ENCODE measurements at regions not wholly inside any gene's neighbourhood (a gene's known extent, or its start where the extent isn't known, plus 50 kb on each side); places are given as distances from the start of the nearest gene placed in this dataset.
A peak's percentile ranks its signal among the peaks of the same experiment; 100 is the strongest.

- DNase-seq (ENCODE audit: low spot score) (no peak), FAIRE-seq (no peak)
These were observed 185.3 kb downstream of the BRD1 start for GRCh38 chr22:49642331-49642730.

DNA sequence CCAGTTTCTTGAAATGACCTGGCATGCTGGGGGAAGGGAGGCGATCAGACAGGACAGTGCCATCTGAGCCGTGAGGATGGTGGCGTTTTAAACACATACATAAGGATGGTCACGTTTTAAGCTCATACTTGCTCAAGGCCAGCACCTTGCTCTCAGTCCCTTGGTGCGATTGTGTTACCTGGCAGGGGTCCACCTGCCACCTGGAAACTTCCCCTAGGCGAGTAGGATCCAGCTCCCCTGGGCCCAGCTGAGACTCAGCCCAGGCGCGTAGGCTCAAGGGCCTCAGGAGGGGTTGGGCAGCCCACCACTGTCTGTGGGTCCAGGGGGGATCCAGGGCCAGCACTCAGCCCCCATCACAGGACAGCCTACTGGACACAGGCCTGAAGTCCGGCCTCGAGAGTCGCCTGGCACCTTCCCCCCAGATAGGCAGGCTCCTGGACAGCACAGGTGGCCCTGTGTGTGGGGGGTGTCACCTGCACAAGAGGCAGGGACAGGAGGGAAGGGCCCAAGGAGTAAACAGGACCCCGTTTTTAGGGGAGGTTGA is 185.8 kb downstream of the BRD1 start:
- FAIRE-seq (no peak), DNase-seq (ENCODE audit: low spot score) (no peak)

DNA sequence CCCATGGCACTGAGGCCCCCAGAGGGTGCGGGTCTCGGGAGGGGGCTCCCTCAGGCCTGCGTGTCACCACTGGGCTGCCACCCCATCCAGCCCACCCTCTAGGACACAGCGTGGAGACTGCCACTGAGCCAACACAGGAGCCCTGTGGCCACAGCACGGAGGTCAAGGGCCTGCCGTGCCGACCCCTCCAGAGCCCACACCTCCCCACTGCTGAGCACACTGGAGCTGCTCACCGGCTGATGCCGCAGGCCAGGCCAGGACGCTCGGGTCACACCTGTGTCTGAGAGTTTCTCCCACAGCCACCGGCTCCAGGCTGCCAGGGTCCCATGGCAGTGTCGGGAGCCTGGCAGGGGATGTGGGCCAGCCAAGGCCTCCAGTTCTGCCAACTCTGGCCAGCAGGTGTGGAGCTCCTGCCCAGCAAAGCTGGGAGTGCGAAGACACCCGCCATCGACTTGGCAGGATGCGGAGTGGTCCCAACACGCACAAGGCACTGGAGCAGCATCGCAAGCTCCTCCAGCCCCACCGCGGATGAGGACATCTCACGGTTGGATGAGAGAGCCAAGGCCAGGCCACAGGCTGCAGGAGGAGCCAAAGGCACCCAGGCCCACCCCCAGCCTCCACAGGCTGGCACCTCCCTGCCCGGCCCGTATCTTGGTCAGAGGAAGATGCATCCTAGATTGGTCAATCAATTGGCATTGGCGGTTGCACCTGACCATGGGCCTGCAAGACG is 187.1 kb downstream of the BRD1 start:
- DNase-seq (ENCODE audit: low spot score) (no peak), FAIRE-seq (no peak)

DNA sequence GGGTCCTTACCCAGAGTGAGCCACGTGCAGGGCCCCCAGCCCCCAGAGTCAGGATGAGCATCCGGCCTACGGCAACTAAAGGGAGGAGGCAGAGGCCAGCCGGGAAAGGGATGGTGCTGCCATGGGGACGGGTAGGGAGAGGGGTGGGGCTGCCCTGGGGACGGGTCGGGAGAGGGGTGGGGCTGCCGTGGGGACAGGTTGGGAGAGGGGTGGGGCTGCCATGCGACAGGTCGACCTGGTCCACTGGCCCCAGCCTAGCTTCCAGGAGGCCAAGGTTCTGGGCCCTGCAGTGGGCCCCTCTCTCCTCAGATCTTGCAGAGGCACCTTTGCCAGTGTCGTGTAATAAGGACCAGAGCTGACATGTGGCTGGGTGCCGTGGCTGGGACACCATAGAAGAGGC is 187.7 kb downstream of the BRD1 start:
- no peak for FAIRE-seq

DNA sequence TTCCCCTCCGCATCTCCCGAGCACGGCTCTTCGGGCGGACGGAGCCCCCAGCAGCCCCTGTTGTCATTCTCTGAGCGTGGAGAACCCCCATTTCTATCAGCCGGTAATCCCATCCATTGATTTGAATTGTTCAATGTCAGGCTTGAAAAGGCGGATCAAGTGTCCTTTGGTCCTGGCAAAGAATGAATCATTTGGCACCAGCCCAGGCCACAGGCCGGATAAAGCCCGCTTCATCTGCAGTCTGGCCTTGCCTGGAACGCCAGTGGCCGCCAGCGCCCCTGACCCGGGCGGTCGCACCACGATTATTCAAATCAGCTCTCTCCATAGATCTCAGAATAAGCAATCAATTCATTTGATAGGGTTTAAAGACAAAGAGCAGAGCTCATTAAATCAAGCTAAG is 188.9 kb downstream of the BRD1 start:
- peak; percentile 32 for DNase-seq (ENCODE audit: low spot score)
- FAIRE-seq, result peak; percentile 71

More for the DNA sequence above, 187.7 kb downstream of the BRD1 start:
- no peak for DNase-seq (ENCODE audit: low spot score)

- FAIRE-seq, result no peak
These were observed 189.7 kb downstream of the BRD1 start for GRCh38 chr22:49638001-49638400.

DNA sequence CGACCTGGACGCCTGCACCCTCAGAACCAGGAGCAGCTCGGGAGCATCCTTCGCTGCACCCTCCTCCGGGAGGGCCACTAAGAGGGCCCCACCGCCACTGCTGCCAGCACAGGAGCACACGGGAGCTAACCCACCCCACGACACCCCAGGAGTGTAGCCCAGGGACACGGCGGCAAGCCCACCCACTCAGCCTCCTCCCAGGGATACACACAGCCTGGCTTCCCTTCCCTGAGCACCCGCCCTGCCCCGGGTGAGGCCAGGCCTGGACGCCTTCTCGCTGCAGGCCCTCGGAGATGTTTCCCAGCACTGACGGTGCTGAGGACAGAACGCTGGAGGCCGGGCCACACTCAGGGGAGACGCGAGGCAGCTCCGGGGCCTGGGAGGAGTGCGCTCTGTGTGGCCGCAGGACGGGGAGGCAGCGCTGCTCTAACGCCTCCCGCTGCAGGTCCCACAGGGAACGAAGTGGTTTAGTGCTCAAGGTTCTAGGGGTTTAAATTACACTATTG is 190.4 kb downstream of the BRD1 start:
- FAIRE-seq (no peak), DNase-seq (ENCODE audit: low spot score) (no peak)

More at GRCh38 chr22:49638001-49638400, 189.7 kb downstream of the BRD1 start:
- DNase-seq (ENCODE audit: low spot score), result no peak

DNA sequence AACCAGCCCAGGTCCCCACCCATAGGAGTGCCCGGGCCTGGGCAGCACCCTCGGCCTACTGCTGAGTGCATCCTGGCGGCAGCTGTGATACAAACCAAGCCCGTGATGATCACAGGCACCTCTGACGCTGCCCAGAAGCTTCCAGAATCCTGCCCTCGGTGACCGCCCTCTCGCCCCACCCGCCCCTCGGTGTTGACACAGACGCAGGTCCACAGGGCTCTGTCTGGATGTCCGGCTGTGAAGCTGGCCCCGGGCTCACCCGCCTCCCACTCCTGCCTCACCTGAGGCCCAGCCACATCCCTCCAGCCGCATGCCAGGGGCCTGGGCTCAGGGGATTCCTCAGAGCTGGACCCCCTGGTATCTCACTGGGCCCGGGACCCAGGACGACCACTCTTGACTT is 191.0 kb downstream of the BRD1 start:
- DNase-seq (ENCODE audit: low spot score), result no peak
- no peak for FAIRE-seq

DNA sequence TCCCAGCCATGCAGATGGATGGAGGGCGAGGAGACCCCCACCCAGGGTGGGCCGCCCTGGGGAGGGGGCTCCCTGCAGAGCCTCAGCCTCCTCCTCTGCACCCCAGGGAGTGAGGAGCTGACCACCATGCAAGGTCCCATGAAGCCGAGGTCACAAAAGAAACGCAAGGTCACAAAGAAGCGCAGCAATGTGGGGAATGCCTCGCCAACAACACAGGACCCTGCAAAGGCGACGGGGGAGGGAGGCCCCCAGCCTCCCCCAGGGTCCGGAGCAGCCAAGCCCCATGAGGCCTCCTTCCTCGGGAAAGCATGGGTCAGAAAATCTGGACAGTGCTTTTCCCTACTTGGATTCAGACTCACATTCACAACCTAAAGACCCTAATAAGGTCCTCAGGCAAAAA is 191.5 kb downstream of the BRD1 start:
- DNase-seq (ENCODE audit: low spot score) (no peak), FAIRE-seq (no peak)

- FAIRE-seq (no peak), DNase-seq (ENCODE audit: low spot score) (no peak)
These were observed 193.5 kb downstream of the BRD1 start for GRCh38 chr22:49634006-49634772.

GRCh38 chr22:49633010-49633324 is 194.7 kb downstream of the BRD1 start:
- no peak for FAIRE-seq

GRCh38 chr22:49632199-49633009 is 195.3 kb downstream of the BRD1 start:
- peak; percentile 14 for DNase-seq (ENCODE audit: low spot score)
- FAIRE-seq, result no peak

More at GRCh38 chr22:49633010-49633324, 194.7 kb downstream of the BRD1 start:
- no peak for DNase-seq (ENCODE audit: low spot score)

GRCh38 chr22:49630448-49630946 is 197.2 kb downstream of the BRD1 start:
- no peak for DNase-seq (ENCODE audit: low spot score)
- FAIRE-seq, result no peak

DNA sequence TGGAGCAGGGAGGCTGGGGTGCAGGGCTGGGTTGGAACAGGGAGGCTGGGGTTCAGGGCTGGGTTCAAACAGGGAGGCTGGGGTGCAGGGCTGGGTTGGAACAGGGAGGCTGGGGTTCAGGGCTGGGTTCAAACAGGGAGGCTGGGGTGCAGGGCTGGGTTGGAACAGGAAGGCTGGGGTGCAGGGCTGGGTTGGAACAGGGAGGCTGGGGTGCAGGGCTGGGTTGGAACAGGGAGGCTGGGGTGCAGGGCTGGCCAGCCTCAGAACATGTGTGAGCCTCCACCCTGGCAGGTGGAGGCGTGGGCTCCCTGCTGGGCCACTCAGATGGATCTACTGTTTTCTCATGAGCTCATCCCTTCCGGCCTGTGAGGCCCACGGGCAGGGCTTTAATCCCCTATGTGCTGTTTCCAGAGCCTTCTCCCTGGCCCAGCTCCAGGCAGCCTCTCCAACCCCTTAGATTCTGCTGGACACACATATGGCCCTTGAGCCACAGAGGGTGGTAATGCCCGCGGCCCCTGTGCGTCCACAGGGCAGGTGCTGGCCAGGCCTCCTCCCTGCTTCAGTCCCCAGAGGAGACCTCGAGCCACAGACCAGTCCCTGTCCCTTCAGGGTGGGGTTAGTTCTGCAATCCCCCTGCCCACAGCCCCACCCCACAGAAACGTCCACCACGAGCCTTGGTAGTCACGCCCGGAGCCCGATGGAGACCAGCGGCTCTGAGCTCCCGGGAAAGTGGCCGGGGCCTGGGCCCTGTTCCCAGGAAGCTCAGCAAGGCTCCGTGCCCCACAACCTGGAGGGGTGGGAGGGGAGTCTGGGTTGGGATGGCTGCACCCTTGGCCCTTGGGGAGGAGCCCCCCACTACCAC is 197.9 kb downstream of the BRD1 start:
- FAIRE-seq (no peak), DNase-seq (ENCODE audit: low spot score) (no peak)

GRCh38 chr22:49629261-49629570 is 198.5 kb downstream of the BRD1 start:
- DNase-seq (ENCODE audit: low spot score) (no peak), FAIRE-seq (no peak)

DNA sequence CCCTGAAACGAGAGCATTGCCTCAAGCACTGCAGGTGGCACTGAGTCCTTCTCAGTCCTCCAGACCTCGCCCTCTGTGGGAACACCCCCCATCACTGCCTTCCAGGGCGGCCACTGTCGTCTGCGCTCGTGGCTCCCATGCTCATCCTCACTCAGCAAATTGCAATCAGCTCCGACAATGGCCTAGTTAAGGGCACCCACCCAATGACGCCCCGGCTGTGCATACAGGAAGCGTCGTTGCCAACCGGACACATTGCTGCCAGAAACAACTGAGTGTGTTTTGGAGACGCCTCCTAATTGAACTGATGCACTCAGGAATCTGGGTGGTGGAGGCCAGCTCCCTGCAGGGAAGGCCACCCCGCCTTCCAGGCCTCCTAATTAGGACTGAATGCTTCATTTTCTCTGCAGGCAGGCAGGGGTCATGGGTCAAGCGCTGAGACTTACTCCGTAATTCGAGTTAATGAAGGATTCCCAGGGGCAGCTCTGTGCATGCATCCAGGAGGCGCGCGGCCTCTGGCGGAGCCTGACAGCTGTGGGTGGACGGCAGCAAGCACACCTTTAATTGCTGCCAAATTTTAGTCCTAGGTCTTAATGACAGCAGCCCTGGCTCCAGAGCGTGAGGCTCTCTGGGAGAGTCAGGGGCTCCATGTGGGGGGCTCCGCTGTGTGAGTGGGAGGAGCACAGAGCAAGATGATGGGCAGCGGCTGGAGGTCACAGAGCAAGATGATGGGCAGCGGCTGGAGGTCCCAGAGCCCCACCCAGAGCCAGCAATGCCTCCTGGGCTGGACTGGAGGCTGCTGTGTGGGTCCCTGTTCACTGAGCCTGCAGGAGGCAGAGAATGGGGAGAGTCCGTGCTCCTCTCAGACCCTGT is 199.0 kb downstream of the BRD1 start:
- DNase-seq (ENCODE audit: low spot score), result no peak
- FAIRE-seq, result no peak

- FAIRE-seq (no peak), DNase-seq (ENCODE audit: low spot score) (no peak)
These were observed 200.2 kb downstream of the BRD1 start for GRCh38 chr22:49627217-49628181.

Data from RCC 7860 (cell line).